ENCODE measurements at regions not wholly inside any gene's neighbourhood (a gene's known extent, or its start where the extent isn't known, plus 50 kb on each side); places are given as distances from the start of the nearest gene placed in this dataset.

DNA sequence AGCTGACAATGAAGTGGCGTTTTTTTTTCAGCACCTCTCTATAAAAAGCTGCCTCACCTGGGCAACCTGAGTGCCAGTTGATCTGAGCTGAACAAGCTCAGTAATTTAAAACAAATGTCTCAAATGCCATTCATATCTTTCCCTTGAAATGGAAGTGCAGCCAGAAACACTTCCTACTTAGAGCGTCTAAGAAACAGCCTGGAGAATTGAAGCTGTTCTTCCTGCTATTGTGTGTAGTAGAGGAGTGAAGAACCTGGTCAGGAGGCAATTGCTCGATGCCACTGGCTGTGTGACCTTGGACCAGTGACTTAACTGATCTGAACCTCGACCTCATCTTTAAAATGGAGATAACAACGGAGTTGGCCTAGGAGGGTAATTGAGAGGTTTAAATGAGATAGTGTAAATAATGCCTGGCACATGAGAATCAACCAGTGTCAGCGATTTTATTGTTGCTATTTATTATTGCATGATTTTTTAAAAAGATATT is 95.4 kb upstream of the FOXQ1 start:
- no peak for TF ChIP-seq POLR2A (IDR thresholded peaks at IDR 0.05)
- TF ChIP-seq, protein P1, sequence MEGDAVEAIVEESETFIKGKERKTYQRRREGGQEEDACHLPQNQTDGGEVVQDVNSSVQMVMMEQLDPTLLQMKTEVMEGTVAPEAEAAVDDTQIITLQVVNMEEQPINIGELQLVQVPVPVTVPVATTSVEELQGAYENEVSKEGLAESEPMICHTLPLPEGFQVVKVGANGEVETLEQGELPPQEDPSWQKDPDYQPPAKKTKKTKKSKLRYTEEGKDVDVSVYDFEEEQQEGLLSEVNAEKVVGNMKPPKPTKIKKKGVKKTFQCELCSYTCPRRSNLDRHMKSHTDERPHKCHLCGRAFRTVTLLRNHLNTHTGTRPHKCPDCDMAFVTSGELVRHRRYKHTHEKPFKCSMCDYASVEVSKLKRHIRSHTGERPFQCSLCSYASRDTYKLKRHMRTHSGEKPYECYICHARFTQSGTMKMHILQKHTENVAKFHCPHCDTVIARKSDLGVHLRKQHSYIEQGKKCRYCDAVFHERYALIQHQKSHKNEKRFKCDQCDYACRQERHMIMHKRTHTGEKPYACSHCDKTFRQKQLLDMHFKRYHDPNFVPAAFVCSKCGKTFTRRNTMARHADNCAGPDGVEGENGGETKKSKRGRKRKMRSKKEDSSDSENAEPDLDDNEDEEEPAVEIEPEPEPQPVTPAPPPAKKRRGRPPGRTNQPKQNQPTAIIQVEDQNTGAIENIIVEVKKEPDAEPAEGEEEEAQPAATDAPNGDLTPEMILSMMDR (IDR thresholded peaks at IDR 0.05) = no peak

Measured in testis (tissue), 2 donors.